ENCODE measurements at regions not wholly inside any gene's neighbourhood (a gene's known extent, or its start where the extent isn't known, plus 50 kb on each side); places are given as distances from the start of the nearest gene placed in this dataset.

DNA sequence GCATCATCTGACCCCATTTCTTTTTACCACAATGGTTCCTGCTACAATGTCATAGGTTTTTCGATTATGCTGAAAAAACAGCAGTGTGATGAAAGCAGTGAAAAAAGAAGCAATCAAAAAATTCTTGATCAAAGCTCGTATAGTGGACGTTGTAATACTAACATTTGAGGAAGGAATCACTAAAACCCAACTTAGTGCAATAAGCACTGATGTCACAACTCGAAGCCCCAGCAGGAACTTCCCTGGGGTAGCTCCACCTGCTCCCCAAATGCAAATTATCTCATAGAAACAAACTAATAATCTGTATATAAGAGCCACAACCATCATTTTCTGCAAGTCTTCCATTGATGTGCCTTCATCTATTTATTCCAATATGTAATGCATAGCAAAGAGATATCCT lies 285.6 kb upstream of the SGK1 start:
- Mint-ChIP-seq H3K4me1 (ENCODE audit: low read depth, unreplicated experiment) (no peaks in the 10 kb centered on the region), H3K4me3 (ENCODE audit: unreplicated experiment) (no peak overlapping the region), H3K36me3 (ENCODE audit: unreplicated experiment) (peaks cover 21% of the 10 kb centered on the region), H3K27ac (ENCODE audit: unreplicated experiment) (no peak overlapping the region), H3K27me3 (ENCODE audit: unreplicated experiment) (peaks cover 4% of the 10 kb centered on the region), H3K9me3 (ENCODE audit: unreplicated experiment) (no peaks in the 10 kb centered on the region)
- TF ChIP-seq, protein P1, sequence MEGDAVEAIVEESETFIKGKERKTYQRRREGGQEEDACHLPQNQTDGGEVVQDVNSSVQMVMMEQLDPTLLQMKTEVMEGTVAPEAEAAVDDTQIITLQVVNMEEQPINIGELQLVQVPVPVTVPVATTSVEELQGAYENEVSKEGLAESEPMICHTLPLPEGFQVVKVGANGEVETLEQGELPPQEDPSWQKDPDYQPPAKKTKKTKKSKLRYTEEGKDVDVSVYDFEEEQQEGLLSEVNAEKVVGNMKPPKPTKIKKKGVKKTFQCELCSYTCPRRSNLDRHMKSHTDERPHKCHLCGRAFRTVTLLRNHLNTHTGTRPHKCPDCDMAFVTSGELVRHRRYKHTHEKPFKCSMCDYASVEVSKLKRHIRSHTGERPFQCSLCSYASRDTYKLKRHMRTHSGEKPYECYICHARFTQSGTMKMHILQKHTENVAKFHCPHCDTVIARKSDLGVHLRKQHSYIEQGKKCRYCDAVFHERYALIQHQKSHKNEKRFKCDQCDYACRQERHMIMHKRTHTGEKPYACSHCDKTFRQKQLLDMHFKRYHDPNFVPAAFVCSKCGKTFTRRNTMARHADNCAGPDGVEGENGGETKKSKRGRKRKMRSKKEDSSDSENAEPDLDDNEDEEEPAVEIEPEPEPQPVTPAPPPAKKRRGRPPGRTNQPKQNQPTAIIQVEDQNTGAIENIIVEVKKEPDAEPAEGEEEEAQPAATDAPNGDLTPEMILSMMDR (IDR thresholded peaks at IDR 0.05; ENCODE audit: partially characterized antibody, unreplicated experiment), result no peak
- no peak for DNase-seq

DNA sequence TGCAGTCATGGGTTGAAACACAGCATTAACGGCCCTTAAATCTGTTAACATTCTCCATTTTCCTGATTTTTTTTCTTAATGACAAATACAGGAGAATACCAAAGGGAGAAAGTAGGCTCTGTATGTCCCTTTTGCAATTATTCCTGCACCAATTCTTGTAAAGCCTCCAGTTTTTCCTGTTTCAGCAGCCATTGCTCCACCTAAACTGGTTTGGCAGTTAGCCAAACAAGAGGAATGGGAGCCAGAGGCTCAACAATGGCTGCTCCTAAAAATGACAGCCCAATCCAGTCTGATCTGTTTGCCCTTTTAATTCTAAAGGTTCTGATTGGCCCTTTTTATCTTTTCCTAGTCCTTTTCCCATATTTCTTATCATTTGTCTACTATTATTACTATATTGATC lies 284.2 kb upstream of the SGK1 start:
- Mint-ChIP-seq H3K4me1 (ENCODE audit: low read depth, unreplicated experiment) (no peaks in the 10 kb centered on the region), H3K4me3 (ENCODE audit: unreplicated experiment) (no peak overlapping the region), H3K9me3 (ENCODE audit: unreplicated experiment) (no peaks in the 10 kb centered on the region), H3K36me3 (ENCODE audit: unreplicated experiment) (peaks cover 21% of the 10 kb centered on the region), H3K27me3 (ENCODE audit: unreplicated experiment) (peaks cover 4% of the 10 kb centered on the region), H3K27ac (ENCODE audit: unreplicated experiment) (no peak overlapping the region)
- no peak for DNase-seq
- TF ChIP-seq, protein P1 (IDR thresholded peaks at IDR 0.05; ENCODE audit: partially characterized antibody, unreplicated experiment), result no peak

DNA sequence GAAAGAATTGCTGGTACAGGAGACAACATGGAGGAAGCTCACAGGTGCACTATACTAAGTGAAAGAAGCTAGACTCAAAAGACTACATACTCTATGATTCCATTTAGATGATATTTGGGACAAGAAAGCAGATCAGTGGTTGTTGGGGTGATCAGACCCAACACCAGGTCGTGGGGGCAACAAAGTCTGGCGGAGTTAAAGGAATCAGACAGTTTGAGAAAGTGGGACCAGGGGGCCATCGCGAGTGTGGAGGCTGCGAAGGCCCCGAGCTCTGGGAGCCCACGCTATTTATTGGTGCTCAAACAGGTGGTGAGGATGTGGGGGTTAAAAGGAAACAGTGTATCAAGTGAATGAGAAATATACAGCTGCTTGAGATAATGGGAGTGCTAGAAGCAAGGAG lies 282.8 kb upstream of the SGK1 start:
- no peaks in the 10 kb centered on the region for H3K4me1 Mint-ChIP-seq (ENCODE audit: low read depth, unreplicated experiment)
- H3K9me3 Mint-ChIP-seq (ENCODE audit: unreplicated experiment), result no peaks in the 10 kb centered on the region
- TF ChIP-seq, protein P1 (IDR thresholded peaks at IDR 0.05; ENCODE audit: partially characterized antibody, unreplicated experiment), result no peak
- H3K4me3 Mint-ChIP-seq (ENCODE audit: unreplicated experiment), result no peak overlapping the region
- peaks cover 21% of the 10 kb centered on the region for H3K36me3 Mint-ChIP-seq (ENCODE audit: unreplicated experiment)
- peaks cover 4% of the 10 kb centered on the region for H3K27me3 Mint-ChIP-seq (ENCODE audit: unreplicated experiment)
- DNase-seq, result no peak
- H3K27ac Mint-ChIP-seq (ENCODE audit: unreplicated experiment), result no peak overlapping the region

DNA sequence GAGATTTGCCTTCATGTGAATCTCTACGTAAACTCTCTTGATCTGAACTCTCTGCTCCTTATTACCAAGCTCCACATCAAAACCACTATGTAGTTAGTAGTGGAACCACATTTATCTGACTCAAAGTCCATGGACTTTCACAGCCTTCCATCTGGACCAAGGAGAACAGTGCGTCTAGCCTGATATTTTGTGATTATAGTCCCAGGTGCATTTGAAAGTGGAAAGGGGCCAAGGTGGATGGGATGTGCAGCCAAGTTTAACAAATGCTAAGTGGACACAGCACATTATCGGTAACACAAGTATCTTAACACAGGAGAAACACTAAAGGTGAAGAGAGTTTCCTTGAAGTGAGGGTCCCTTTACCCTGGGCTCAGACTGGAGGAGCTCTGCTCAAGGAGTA lies 281.2 kb upstream of the SGK1 start:
- DNase-seq, result no peak
- H3K9me3 Mint-ChIP-seq (ENCODE audit: unreplicated experiment), result no peaks in the 10 kb centered on the region
- peaks cover 21% of the 10 kb centered on the region for H3K36me3 Mint-ChIP-seq (ENCODE audit: unreplicated experiment)
- H3K27me3 Mint-ChIP-seq (ENCODE audit: unreplicated experiment), result peaks cover 4% of the 10 kb centered on the region
- H3K27ac Mint-ChIP-seq (ENCODE audit: unreplicated experiment), result no peak overlapping the region
- no peak overlapping the region for H3K4me3 Mint-ChIP-seq (ENCODE audit: unreplicated experiment)
- TF ChIP-seq, protein P1 (IDR thresholded peaks at IDR 0.05; ENCODE audit: partially characterized antibody, unreplicated experiment), result no peak
- H3K4me1 Mint-ChIP-seq (ENCODE audit: low read depth, unreplicated experiment), result no peaks in the 10 kb centered on the region

GRCh38 chr6:134596191-134596590 lies 278.3 kb upstream of the SGK1 start:
- H3K4me1 Mint-ChIP-seq (ENCODE audit: low read depth, unreplicated experiment), result no peaks in the 10 kb centered on the region
- no peak for DNase-seq
- peaks cover under 1% of the 10 kb centered on the region for H3K27me3 Mint-ChIP-seq (ENCODE audit: unreplicated experiment)
- no peak overlapping the region for H3K4me3 Mint-ChIP-seq (ENCODE audit: unreplicated experiment)
- TF ChIP-seq, protein P1 (IDR thresholded peaks at IDR 0.05; ENCODE audit: partially characterized antibody, unreplicated experiment), result no peak
- peaks cover 8% of the 10 kb centered on the region for H3K36me3 Mint-ChIP-seq (ENCODE audit: unreplicated experiment)
- H3K27ac Mint-ChIP-seq (ENCODE audit: unreplicated experiment), result no peak overlapping the region
- no peaks in the 10 kb centered on the region for H3K9me3 Mint-ChIP-seq (ENCODE audit: unreplicated experiment)

Measured in glutamatergic neuron (in vitro differentiated cells).